ENCODE measurements at regions not wholly inside any gene's neighbourhood (a gene's known extent, or its start where the extent isn't known, plus 50 kb on each side); places are given as distances from the start of the nearest gene placed in this dataset.

DNA sequence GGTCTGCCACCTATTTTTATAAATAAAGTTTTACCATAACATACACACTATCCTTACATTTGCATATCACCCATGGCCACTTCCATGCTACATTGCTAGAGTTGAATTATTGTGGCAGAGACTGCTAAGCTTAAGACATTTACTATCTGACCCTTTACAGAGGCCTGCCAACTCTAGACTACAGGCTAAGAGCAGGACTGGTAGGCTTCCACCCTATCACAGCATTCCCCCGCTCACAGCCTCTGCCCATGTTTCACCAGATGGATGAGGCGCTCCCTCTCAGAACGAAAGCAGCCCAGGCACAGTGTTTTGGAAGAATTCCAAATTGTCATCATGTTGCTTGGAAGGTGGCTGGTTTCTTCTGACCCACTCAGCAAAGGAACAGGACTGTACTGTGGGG, 91.7 kb upstream of the SLC35G4 start:
- Mint-ChIP-seq H3K27ac (no peak overlapping the region), H3K27me3 (ENCODE audit: insufficient read depth, low read depth) (peaks cover 2% of the 10 kb centered on the region), H3K4me3 (no peak overlapping the region), H3K36me3 (no peaks in the 10 kb centered on the region), H3K4me1 (peaks cover 2% of the 10 kb centered on the region), H3K9me3 (no peaks in the 10 kb centered on the region)
- no peak for DNase-seq (ENCODE audit: low spot score)
- Histone ChIP-seq H3K27ac (no peak overlapping the region), H2AFZ (replicated peaks) (no peak overlapping the region), H4K20me1 (ENCODE audit: low read depth) (no peaks in the 10 kb centered on the region), H3K79me2 (ENCODE audit: low read depth) (no peaks in the 10 kb centered on the region), H3K36me3 (no peaks in the 10 kb centered on the region), H3K9ac (no peak overlapping the region), H3K9me3 (ENCODE audit: low read depth) (no peaks in the 10 kb centered on the region), H3K27me3 (peaks cover 8% of the 10 kb centered on the region), H3K4me1 (peaks cover 3% of the 10 kb centered on the region), H3K4me3 (no peak overlapping the region), H3K4me2 (no peak overlapping the region), H3F3A (ENCODE audit: low read depth) (no peaks in the 10 kb centered on the region)
- TF ChIP-seq, protein P1, sequence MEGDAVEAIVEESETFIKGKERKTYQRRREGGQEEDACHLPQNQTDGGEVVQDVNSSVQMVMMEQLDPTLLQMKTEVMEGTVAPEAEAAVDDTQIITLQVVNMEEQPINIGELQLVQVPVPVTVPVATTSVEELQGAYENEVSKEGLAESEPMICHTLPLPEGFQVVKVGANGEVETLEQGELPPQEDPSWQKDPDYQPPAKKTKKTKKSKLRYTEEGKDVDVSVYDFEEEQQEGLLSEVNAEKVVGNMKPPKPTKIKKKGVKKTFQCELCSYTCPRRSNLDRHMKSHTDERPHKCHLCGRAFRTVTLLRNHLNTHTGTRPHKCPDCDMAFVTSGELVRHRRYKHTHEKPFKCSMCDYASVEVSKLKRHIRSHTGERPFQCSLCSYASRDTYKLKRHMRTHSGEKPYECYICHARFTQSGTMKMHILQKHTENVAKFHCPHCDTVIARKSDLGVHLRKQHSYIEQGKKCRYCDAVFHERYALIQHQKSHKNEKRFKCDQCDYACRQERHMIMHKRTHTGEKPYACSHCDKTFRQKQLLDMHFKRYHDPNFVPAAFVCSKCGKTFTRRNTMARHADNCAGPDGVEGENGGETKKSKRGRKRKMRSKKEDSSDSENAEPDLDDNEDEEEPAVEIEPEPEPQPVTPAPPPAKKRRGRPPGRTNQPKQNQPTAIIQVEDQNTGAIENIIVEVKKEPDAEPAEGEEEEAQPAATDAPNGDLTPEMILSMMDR (IDR thresholded peaks at IDR 0.05) = no peak
- no peak for TF ChIP-seq EZH2phosphoT487 (IDR thresholded peaks at IDR 0.05)
- TF ChIP-seq EZH2 (IDR thresholded peaks at IDR 0.05) = no peak

DNA sequence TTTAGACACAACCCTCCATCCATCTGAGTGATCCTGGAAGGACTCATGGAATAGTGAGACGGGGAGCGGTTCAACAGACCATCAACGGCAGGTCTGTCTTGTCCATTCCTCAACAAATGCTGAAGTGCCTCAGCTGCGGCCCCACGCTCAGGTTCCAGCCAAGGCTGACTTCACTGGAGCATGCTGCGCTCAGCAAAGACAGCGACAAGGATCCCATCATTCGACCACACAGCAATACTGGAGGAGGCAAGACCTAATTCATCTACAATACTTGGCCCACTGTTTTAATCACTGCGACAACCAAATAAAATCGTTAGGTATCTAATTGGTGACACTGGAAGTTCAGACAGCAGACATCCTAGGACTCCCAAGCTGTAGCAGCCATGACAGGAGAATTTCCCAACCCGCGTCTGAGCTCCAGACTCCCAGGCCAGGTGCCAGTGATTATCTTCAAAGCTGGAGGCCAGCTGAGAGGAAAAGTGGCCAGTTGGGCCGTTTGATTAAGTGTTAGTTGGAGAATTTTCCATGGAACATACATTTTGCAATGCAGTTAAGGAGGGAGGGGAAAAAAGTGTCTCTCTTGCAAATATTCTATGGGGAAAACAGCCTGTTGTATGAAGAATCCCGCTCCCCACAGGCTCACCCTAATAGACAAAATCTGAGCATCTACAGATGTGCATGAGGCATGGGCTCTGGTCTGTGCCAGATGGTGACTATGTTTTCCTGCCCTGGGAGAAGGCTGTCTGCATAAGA, 92.5 kb upstream of the SLC35G4 start:
- Histone ChIP-seq H3K9ac (no peak overlapping the region), H3K27me3 (peaks cover 8% of the 10 kb centered on the region), H2AFZ (replicated peaks) (no peak overlapping the region), H3K4me1 (peaks cover 3% of the 10 kb centered on the region), H3K79me2 (ENCODE audit: low read depth) (no peaks in the 10 kb centered on the region), H3K9me3 (ENCODE audit: low read depth) (no peaks in the 10 kb centered on the region), H3K4me2 (no peak overlapping the region), H3K27ac (no peak overlapping the region), H3K4me3 (no peak overlapping the region), H3K36me3 (no peaks in the 10 kb centered on the region), H3F3A (ENCODE audit: low read depth) (no peaks in the 10 kb centered on the region), H4K20me1 (ENCODE audit: low read depth) (no peaks in the 10 kb centered on the region)
- no peak overlapping the region for H3K4me3 Mint-ChIP-seq
- peaks cover 2% of the 10 kb centered on the region for H3K27me3 Mint-ChIP-seq (ENCODE audit: insufficient read depth, low read depth)
- H3K4me1 Mint-ChIP-seq = peaks cover 4% of the 10 kb centered on the region
- no peaks in the 10 kb centered on the region for H3K36me3 Mint-ChIP-seq
- TF ChIP-seq EZH2phosphoT487 (IDR thresholded peaks at IDR 0.05) (no peak), EZH2 (IDR thresholded peaks at IDR 0.05) (no peak)
- TF ChIP-seq, protein P1 (IDR thresholded peaks at IDR 0.05) = no peak
- no peak for DNase-seq (ENCODE audit: low spot score)
- no peak overlapping the region for H3K27ac Mint-ChIP-seq
- no peaks in the 10 kb centered on the region for H3K9me3 Mint-ChIP-seq

DNA sequence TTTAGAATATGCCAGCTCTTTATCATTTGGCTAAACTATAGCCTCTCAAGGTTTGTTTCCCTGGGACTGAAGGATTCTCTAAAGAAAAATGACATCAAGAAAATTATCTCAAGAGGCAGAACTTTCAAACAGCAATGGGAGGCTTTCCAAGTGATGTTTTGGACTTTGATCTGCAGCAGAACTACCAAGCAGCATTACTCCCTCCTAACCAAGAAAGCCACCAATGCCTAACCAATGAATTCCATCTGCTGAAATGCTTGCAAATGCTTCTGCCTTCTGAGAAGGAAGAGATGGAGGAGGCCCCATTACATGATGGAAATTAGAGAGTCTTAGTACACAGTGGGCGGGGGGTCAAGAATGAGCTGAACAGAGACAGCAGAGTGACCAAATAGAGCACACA, 95.1 kb upstream of the SLC35G4 start:
- no peak overlapping the region for H3K4me3 ChIP-seq
- H3K9me3 ChIP-seq (ENCODE audit: low read depth) = no peaks in the 10 kb centered on the region
- no peak overlapping the region for H3K27ac ChIP-seq
- no peak overlapping the region for H3K27ac Mint-ChIP-seq
- no peaks in the 10 kb centered on the region for H3K9me3 Mint-ChIP-seq
- no peaks in the 10 kb centered on the region for H4K20me1 ChIP-seq (ENCODE audit: low read depth)
- peaks cover 4% of the 10 kb centered on the region for H3K4me1 Mint-ChIP-seq
- TF ChIP-seq, protein P1 (IDR thresholded peaks at IDR 0.05) = no peak
- no peak for TF ChIP-seq EZH2 (IDR thresholded peaks at IDR 0.05)
- TF ChIP-seq EZH2phosphoT487 (IDR thresholded peaks at IDR 0.05) = no peak
- H3K27me3 Mint-ChIP-seq (ENCODE audit: insufficient read depth, low read depth) = peaks cover 2% of the 10 kb centered on the region
- H3F3A ChIP-seq (ENCODE audit: low read depth) = no peaks in the 10 kb centered on the region
- no peaks in the 10 kb centered on the region for H3K36me3 Mint-ChIP-seq
- H3K36me3 ChIP-seq = no peaks in the 10 kb centered on the region
- DNase-seq (ENCODE audit: low spot score) = no peak
- H3K9ac ChIP-seq = no peak overlapping the region
- peaks cover 3% of the 10 kb centered on the region for H3K4me1 ChIP-seq
- H3K4me2 ChIP-seq = no peak overlapping the region
- H3K4me3 Mint-ChIP-seq = no peak overlapping the region
- H3K79me2 ChIP-seq (ENCODE audit: low read depth) = no peaks in the 10 kb centered on the region
- H3K27me3 ChIP-seq = peaks cover 8% of the 10 kb centered on the region
- H2AFZ ChIP-seq (replicated peaks) = no peak overlapping the region
